NCI-H524 (cell line): ENCODE measurements at regions not wholly inside any gene's neighbourhood (a gene's known extent, or its start where the extent isn't known, plus 50 kb on each side); places are given as distances from the start of the nearest gene placed in this dataset.
A peak's percentile ranks its signal among the peaks of the same experiment; 100 is the strongest.

Experiments used
- DNase-seq, 2 experiments: peaks; one replicate each; lab custom pipeline; 2025; lab: John Stamatoyannopoulos, UW

- DNase-seq: no peak
Observed at GRCh38 chr3:72698154-72698917, 149.9 kb downstream of the SHQ1 start.

GRCh38 chr3:72697717-72698116 lies 150.5 kb downstream of the SHQ1 start:
- no peak for DNase-seq

GRCh38 chr3:72696815-72697214 lies 151.4 kb downstream of the SHQ1 start:
- no peak for DNase-seq

- no peak for DNase-seq
Observed at GRCh38 chr3:72694398-72694797, 153.8 kb downstream of the SHQ1 start.

GRCh38 chr3:72692990-72693389 lies 155.3 kb downstream of the SHQ1 start:
- peak in 1 of 2 experiments; percentile 28 for DNase-seq

- peak; percentile 44 to 66 for DNase-seq
Observed at GRCh38 chr3:72690629-72691028, 157.6 kb downstream of the SHQ1 start.

GRCh38 chr3:72682936-72683452 lies 165.3 kb downstream of the SHQ1 start:
- DNase-seq: no peak

- DNase-seq: no peak
Observed at GRCh38 chr3:72681598-72681997, 166.6 kb downstream of the SHQ1 start.

GRCh38 chr3:72680766-72681165 lies 167.5 kb downstream of the SHQ1 start:
- DNase-seq: no peak

GRCh38 chr3:72679540-72680198 lies 168.6 kb downstream of the SHQ1 start:
- DNase-seq: peak; percentile 16 to 62

- no peak for DNase-seq
Observed at GRCh38 chr3:72678867-72679266, 169.4 kb downstream of the SHQ1 start.

- no peak for DNase-seq
Observed at GRCh38 chr3:72678380-72678779, 169.9 kb downstream of the SHQ1 start.

- DNase-seq: no peak
Observed at GRCh38 chr3:72675243-72675642, 173.0 kb downstream of the SHQ1 start.

GRCh38 chr3:72673011-72673771 lies 175.1 kb downstream of the SHQ1 start:
- no peak for DNase-seq

GRCh38 chr3:72669224-72669623 lies 179.0 kb downstream of the SHQ1 start:
- no peak for DNase-seq

GRCh38 chr3:72666447-72666755 lies 181.8 kb downstream of the SHQ1 start:
- no peak for DNase-seq

GRCh38 chr3:72665701-72666446 lies 182.4 kb downstream of the SHQ1 start:
- DNase-seq: peak; percentile 98 to 99

- DNase-seq: peak in 1 of 2 experiments; percentile 18
Observed at GRCh38 chr3:72665103-72665502, 183.1 kb downstream of the SHQ1 start.

GRCh38 chr3:72664184-72664975 lies 183.9 kb downstream of the SHQ1 start:
- DNase-seq: no peak

- DNase-seq: no peak
Observed at GRCh38 chr3:72663429-72663828, 184.8 kb downstream of the SHQ1 start.

GRCh38 chr3:72661115-72661457 lies 187.2 kb downstream of the SHQ1 start:
- peak in 1 of 2 experiments; percentile 11 for DNase-seq
